HL-60 (cell line): ENCODE measurements at regions not wholly inside any gene's neighbourhood (a gene's known extent, or its start where the extent isn't known, plus 50 kb on each side); places are given as distances from the start of the nearest gene placed in this dataset.

Experiments
- GABPA ChIP-seq: IDR thresholded peaks from 2 replicates; pipeline ENCODE4 v1.6.1; 2012; ENCODE audit warnings: low read depth
- POLR2AphosphoS5 ChIP-seq: IDR thresholded peaks from 2 replicates; pipeline ENCODE4 v1.6.1; 2012; ENCODE audit warnings: low read depth
- SPI1 ChIP-seq: IDR thresholded peaks from 2 replicates; pipeline ENCODE4 v1.6.1; 2012; ENCODE audit warnings: low read depth, mild to moderate bottlenecking, borderline replicate concordance
- TF ChIP-seq, protein P1 (sequence below): IDR thresholded peaks from 2 replicates; pipeline ENCODE4 v1.6.1; 2012; ENCODE audit warnings: low read depth; ENCODE audit not compliant: insufficient replicate concordance
- TF ChIP-seq, protein P2 (sequence below): IDR thresholded peaks from one replicate; pipeline ENCODE4 v1.5.1; 2011; ENCODE audit warnings: low read length, control low read depth, inconsistent platforms; ENCODE audit not compliant: insufficient read depth

- TF ChIP-seq, protein P1, sequence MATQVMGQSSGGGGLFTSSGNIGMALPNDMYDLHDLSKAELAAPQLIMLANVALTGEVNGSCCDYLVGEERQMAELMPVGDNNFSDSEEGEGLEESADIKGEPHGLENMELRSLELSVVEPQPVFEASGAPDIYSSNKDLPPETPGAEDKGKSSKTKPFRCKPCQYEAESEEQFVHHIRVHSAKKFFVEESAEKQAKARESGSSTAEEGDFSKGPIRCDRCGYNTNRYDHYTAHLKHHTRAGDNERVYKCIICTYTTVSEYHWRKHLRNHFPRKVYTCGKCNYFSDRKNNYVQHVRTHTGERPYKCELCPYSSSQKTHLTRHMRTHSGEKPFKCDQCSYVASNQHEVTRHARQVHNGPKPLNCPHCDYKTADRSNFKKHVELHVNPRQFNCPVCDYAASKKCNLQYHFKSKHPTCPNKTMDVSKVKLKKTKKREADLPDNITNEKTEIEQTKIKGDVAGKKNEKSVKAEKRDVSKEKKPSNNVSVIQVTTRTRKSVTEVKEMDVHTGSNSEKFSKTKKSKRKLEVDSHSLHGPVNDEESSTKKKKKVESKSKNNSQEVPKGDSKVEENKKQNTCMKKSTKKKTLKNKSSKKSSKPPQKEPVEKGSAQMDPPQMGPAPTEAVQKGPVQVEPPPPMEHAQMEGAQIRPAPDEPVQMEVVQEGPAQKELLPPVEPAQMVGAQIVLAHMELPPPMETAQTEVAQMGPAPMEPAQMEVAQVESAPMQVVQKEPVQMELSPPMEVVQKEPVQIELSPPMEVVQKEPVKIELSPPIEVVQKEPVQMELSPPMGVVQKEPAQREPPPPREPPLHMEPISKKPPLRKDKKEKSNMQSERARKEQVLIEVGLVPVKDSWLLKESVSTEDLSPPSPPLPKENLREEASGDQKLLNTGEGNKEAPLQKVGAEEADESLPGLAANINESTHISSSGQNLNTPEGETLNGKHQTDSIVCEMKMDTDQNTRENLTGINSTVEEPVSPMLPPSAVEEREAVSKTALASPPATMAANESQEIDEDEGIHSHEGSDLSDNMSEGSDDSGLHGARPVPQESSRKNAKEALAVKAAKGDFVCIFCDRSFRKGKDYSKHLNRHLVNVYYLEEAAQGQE, result no peak
- TF ChIP-seq, protein P2, sequence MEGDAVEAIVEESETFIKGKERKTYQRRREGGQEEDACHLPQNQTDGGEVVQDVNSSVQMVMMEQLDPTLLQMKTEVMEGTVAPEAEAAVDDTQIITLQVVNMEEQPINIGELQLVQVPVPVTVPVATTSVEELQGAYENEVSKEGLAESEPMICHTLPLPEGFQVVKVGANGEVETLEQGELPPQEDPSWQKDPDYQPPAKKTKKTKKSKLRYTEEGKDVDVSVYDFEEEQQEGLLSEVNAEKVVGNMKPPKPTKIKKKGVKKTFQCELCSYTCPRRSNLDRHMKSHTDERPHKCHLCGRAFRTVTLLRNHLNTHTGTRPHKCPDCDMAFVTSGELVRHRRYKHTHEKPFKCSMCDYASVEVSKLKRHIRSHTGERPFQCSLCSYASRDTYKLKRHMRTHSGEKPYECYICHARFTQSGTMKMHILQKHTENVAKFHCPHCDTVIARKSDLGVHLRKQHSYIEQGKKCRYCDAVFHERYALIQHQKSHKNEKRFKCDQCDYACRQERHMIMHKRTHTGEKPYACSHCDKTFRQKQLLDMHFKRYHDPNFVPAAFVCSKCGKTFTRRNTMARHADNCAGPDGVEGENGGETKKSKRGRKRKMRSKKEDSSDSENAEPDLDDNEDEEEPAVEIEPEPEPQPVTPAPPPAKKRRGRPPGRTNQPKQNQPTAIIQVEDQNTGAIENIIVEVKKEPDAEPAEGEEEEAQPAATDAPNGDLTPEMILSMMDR, result no peak
- no peak for TF ChIP-seq GABPA
- no peak for TF ChIP-seq POLR2AphosphoS5
- no peak for TF ChIP-seq SPI1
These were observed 71.9 kb upstream of the ANKRD30A start for GRCh38 chr10:37053476-37053875.
